ENCODE measurements at regions not wholly inside any gene's neighbourhood (a gene's known extent, or its start where the extent isn't known, plus 50 kb on each side); places are given as distances from the start of the nearest gene placed in this dataset.

- H3K4me1 ChIP-seq = no peaks in the 10 kb centered on the region
- no peak overlapping the region for H3K4me3 ChIP-seq
- 83 to 90% methylated on average over 3 of the region's 3 CpGs for WGBS, 2 donors
- H3K27me3 ChIP-seq = no peaks in the 10 kb centered on the region
- H3K9me3 ChIP-seq = no peaks in the 10 kb centered on the region
- no peak overlapping the region for H3K27ac ChIP-seq
- TF ChIP-seq POLR2A (IDR thresholded peaks at IDR 0.05) = no peak
- H3K36me3 ChIP-seq (ENCODE audit: low read depth, missing control alignments) = no peaks in the 10 kb centered on the region
- intact Hi-C loops (cut with DNase I; ENCODE audit: low total_unique reads) = no loop called here
- DNase-seq = no peak
Observed at GRCh38 chr4:19905024-19905423, 346.7 kb upstream of the SLIT2 start.

DNA sequence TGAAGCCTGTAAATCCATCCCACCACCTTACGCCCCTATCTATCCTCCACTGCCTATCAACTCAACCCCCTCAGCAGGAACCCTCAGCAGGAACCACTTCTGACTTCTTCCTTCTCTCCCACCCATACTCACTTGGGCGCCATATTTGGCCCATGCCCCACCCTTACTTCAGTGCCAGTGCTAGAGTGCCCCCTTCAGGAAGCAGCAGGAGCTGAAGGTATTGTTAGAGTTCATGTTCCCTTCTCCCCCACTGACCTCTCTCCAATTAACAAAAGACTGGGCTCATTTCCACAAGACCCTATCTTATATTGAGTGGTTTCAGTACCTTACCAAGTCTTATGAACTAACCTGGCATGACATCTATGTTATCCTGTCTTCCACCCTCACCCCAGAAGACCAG is 363.1 kb upstream of the SLIT2 start:
- Histone ChIP-seq H3K4me3 (no peak overlapping the region), H3K27me3 (no peaks in the 10 kb centered on the region), H3K4me1 (no peaks in the 10 kb centered on the region), H3K9me3 (no peaks in the 10 kb centered on the region), H3K36me3 (ENCODE audit: low read depth, missing control alignments) (no peaks in the 10 kb centered on the region), H3K27ac (no peak overlapping the region)
- 79 to 89% methylated on average over 2 of the region's 2 CpGs for WGBS, 2 donors
- DNase-seq = no peak
- no peak for TF ChIP-seq POLR2A (IDR thresholded peaks at IDR 0.05)
- TF ChIP-seq, protein P1, sequence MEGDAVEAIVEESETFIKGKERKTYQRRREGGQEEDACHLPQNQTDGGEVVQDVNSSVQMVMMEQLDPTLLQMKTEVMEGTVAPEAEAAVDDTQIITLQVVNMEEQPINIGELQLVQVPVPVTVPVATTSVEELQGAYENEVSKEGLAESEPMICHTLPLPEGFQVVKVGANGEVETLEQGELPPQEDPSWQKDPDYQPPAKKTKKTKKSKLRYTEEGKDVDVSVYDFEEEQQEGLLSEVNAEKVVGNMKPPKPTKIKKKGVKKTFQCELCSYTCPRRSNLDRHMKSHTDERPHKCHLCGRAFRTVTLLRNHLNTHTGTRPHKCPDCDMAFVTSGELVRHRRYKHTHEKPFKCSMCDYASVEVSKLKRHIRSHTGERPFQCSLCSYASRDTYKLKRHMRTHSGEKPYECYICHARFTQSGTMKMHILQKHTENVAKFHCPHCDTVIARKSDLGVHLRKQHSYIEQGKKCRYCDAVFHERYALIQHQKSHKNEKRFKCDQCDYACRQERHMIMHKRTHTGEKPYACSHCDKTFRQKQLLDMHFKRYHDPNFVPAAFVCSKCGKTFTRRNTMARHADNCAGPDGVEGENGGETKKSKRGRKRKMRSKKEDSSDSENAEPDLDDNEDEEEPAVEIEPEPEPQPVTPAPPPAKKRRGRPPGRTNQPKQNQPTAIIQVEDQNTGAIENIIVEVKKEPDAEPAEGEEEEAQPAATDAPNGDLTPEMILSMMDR (IDR thresholded peaks at IDR 0.05) = no peak
- intact Hi-C loops (cut with DNase I; ENCODE audit: low total_unique reads) = no loop called here

- no peaks in the 10 kb centered on the region for H3K9me3 ChIP-seq
- no peaks in the 10 kb centered on the region for H3K4me1 ChIP-seq
- TF ChIP-seq, protein P1 (IDR thresholded peaks at IDR 0.05) = no peak
- H3K4me3 ChIP-seq = no peak overlapping the region
- H3K27me3 ChIP-seq = no peaks in the 10 kb centered on the region
- no peak overlapping the region for H3K27ac ChIP-seq
- intact Hi-C loops (cut with DNase I; ENCODE audit: low total_unique reads) = no loop called here
- H3K36me3 ChIP-seq (ENCODE audit: low read depth, missing control alignments) = no peaks in the 10 kb centered on the region
- DNase-seq = no peak
Observed at GRCh38 chr4:19883841-19884240, 367.9 kb upstream of the SLIT2 start.

GRCh38 chr4:19880206-19880605 is 371.5 kb upstream of the SLIT2 start:
- H3K27me3 ChIP-seq = no peaks in the 10 kb centered on the region
- no peak for DNase-seq
- TF ChIP-seq POLR2A (IDR thresholded peaks at IDR 0.05) = no peak
- TF ChIP-seq, protein P1 (IDR thresholded peaks at IDR 0.05) = no peak
- no peaks in the 10 kb centered on the region for H3K36me3 ChIP-seq (ENCODE audit: low read depth, missing control alignments)
- intact Hi-C loops (cut with DNase I; ENCODE audit: low total_unique reads) = no loop called here
- no peaks in the 10 kb centered on the region for H3K9me3 ChIP-seq
- WGBS, 2 donors = 42 to 43% methylated on average over 5 of the region's 5 CpGs
- H3K4me1 ChIP-seq = no peaks in the 10 kb centered on the region
- H3K27ac ChIP-seq = no peak overlapping the region
- H3K4me3 ChIP-seq = no peak overlapping the region

DNA sequence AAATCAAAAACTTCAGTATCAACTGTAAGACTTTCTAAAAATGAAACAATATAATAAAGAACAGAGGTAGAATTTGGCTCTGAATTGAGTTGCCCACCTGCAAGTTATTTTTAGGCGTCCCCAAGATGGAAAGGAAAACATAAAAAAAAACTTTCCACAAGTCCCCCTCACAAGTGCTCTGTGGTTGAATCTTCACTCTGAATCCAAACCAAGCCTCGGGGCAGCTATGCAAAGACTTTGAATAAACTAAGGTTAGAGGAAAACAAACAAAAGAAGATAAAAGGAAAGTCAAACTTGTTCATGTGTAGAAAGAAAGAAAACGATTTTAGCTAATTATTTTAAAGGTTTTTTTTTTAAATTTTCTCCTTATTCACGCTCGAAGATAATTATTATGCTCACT is 372.4 kb upstream of the SLIT2 start:
- no peak overlapping the region for H3K27ac ChIP-seq
- no peaks in the 10 kb centered on the region for H3K27me3 ChIP-seq
- TF ChIP-seq POLR2A (IDR thresholded peaks at IDR 0.05) = no peak
- TF ChIP-seq, protein P1 (IDR thresholded peaks at IDR 0.05) = no peak
- no peaks in the 10 kb centered on the region for H3K4me1 ChIP-seq
- 79 to 86% methylated on average over 5 of the region's 5 CpGs for WGBS, 2 donors
- H3K4me3 ChIP-seq = no peak overlapping the region
- no peak for DNase-seq
- no peaks in the 10 kb centered on the region for H3K9me3 ChIP-seq
- intact Hi-C loops (cut with DNase I; ENCODE audit: low total_unique reads) = no loop called here
- H3K36me3 ChIP-seq (ENCODE audit: low read depth, missing control alignments) = no peaks in the 10 kb centered on the region

All from testis (tissue), 2 donors.